SIG-M5 treated with dmso at 0.1 percent for 504 hours (cell line): ENCODE measurements at regions not wholly inside any gene's neighbourhood (a gene's known extent, or its start where the extent isn't known, plus 50 kb on each side); places are given as distances from the start of the nearest gene placed in this dataset.

Source experiments
- DNase-seq: peaks from one replicate; lab custom pipeline; 2025; ENCODE audit not compliant: unreplicated experiment; lab: John Stamatoyannopoulos, UW

DNA sequence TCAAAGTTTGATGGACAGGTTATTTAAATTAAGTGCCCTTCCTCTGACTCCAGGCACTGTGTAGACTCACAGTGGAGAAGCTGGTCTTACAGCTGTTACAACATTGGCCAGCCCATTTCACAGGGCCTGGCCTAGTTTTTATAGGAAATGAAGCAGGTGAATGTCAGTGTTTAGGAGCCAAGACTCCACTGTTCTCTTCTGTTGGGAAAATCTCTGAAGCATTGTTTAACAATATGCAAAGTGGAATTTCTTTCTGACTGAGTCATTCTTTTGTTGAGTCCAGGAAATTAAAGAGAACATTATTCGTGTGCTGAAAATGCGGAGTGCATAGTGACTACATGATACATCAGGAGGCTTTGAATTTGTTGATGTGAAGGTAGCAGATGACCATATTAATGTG is 64.7 kb downstream of the ARRDC4 start:
- DNase-seq: no peak

DNA sequence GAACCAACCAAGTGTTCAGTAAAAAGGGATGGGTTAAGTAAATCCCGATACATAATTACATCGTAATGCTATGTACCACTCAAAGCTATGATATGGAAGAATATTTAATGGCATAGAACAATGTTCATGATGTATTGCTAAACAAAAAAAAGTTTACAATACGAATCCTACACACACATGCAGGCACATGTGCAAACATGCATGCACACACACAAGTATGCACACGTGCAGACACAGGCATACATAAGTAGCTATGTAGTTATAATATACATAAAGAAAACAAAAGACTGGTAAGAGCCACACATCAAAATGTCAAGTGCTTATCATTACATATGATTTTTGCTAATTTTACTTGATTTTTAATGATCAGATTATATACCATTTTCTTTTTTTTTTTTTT is 74.2 kb downstream of the ARRDC4 start:
- DNase-seq: no peak

DNA sequence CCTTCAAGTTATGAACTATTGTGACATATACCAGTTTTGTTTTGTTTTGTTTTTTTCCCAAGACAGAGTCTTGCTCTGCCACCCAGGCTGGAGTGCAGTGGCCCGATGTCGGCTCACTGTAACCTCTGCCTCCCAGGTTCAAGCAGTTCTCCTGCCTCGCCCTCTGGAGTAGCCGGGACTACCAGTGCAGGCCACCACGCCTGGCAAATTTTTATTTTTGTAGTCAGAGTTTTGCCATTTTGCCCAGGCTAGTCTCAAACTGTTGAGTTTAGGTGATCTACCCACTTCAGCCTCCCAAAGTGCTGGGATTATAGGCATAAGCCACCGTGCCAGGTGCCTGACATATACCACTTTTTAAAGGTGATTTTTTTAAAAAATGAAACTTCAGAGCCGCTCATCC is 74.6 kb downstream of the ARRDC4 start:
- DNase-seq: no peak

DNA sequence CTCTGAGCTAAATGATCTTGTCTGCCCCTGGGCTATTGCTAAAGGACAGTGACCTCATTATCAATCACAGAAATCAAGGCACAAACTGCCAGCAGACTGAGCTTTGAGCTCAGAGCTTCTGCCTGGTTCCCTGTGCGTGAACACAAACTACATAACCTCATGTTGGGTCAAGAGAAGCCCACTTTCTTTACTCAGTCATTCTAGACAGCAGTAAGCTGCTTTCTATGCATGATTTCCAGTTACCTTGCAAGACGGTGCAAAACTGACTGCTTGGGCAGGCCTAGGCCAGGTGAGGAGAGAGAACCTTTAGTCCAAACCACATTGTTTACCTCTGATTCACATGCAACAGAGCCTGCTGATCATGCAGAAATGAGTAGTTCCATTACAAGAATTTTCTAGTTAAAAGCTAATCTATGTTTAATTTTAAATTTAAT is 75.1 kb downstream of the ARRDC4 start:
- DNase-seq: no peak

DNA sequence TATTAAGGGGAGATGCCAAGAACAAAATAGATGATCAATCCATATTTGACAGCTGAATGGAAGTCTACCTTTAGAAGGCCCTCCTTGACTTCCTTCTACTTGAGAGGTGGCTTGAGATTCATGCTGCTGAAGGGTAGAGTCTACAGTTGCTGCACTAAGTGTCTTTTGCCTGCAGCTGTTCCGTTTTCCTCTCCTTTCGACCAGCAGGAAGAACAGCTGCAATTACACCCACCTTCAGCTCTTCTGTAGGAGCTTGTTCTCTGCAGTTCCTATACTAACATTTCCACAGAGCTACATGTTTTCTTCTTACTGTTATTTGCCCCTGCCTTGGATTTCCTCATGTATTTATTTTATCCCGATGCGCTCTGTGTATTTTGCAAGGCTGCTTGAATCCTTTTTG is 79.1 kb downstream of the ARRDC4 start:
- DNase-seq: no peak

DNA sequence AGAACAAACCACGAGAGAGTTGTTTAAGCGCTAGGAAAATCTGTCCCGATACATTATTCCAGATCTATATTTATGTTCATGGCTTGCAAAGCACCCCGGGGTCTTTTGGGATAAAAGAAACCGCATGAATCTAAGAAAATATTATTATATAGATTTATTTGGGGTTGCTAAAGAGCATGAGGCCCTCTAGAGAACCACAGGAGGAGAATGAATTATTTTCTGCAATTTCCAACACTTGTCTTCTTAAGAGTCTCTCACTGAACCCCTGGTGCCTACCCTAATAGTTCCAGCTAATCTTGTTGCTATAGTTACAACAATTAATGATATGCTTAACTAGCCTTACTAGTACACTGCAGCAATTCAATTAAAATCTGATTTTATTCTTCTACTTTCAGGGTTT is 79.6 kb downstream of the ARRDC4 start:
- no peak for DNase-seq

DNA sequence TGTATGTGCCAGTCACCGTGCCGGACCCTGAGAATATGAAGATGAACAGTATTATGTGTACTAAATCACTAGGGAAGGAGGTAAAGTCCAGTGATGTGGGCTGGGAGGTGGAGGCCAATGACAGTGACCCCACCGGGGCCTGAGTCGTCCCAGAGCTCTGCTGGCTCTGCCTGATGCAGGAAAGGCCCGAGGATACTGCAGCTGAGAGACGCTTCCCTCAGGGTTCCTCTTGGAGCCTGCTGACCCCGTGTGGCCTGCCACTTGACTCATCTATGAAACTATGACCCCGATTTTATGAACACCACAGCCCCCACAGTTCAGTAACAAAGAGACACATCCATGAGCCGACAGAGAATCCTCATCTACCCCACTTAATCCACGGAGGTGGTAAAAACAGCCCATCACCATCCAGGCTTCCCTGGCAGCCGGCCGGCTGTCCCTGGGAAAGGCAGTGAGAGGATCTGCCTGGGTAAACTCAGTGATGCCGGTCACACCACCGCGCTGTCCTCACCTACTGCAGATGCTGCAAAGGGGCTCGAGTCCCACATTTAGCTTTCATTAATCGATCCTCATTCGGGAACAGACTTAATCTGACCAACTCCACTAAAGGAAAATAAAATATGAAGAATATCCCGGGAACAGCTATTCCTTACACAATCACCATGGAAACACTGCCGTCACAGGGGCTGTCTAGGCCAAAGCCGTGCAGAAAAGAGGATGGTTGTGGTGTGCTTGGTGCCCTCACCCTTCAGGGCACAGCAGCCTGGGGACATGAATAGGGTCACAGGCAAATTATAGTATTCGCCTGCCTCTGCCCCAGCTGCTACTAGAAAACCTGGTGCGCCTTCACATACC is 82.9 kb downstream of the ARRDC4 start:
- no peak for DNase-seq

DNA sequence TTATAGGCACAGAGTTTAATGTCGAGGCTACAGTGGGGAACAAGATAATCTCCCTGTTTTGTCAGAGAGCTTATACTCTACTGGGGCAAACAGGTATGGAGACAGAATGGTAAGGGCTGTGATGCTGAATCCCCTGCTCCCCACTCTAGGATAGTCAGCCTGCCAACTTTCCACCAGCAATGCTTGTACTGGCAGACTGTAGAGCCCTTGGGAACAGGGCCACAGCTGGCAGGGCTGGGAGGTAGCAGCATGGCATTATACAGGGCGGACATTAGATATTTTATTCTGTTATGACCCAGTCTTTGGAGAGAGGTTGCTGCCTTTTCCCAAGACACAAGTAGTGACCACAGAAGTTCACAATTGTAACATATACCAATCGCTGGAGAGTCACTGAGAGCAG is 91.2 kb downstream of the ARRDC4 start:
- no peak for DNase-seq

DNA sequence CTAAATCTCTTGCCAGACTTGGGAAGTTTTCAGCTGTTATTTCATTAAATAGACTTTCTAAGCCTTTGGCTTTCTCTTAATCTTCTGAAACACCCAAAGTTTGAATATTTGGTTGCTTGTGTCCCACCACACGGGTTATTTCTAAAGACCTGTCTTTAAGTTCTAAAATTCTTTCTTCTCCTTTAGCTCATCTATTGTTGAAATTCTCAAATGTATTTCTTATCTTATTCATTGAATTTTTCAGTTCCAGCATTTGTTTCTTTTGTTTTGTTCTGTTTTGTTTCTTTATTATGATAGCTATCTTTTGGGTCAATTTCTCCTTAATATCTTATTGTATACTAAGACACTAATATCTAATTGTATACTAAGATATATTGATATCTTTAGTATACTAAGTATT is 97.0 kb downstream of the ARRDC4 start:
- DNase-seq: no peak

DNA sequence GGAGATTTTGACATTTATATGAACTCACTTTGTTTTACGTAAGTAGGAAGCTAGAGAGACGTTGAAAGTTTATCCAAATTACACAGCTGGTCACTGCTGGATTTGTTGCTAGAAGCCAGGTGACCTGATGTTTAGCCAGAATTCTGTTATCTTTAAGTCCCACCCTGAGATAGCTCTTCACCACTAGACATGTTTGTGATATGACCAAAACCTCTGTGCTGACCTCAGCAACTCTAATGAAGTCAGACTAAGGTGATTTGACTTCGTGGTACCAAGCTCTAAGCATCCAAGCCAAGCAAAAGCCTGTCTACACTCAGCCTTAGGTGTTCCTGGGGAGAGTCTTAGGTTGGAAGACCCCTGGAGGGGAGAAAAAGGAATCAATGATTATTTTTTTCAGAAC is 102.4 kb downstream of the ARRDC4 start:
- DNase-seq: no peak

DNA sequence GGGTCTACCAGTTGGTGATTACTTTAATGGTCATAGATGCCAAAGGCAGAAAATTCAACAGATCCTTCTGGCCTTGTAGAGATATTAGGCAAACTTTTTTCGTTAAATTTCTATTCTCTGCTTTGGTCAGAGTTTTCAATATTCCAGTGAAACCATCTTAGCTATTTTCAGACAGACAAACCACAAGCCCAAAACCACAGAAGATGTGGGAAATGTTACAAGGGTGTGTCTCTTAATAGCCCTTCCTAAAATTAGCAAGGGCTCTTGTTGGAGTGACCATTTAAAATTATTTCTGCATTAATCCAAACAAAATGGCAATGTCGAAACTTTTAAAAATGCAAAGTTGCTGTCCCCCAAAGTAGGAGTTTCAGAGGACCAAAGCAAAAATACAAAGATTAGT is 102.8 kb downstream of the ARRDC4 start:
- no peak for DNase-seq

DNA sequence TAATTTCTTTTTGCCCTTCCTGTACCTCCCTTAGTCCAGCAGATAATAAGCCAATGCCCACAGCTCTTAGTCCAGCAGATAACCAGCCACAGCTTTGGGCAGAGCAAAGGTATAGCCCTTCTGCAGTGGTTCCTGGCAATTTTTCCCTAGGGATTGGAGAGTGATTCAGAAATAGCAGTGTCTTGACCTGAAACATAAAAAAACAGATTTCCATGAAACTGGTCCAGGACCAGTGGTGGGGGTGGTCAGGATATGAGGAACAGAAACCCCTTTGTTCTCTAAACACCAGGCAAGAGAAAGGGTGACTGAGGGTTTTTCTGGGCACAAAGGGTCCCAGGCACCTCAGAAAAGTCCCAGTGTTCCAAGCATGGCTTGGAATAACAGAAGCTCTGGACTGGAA is 103.4 kb downstream of the ARRDC4 start:
- no peak for DNase-seq

DNA sequence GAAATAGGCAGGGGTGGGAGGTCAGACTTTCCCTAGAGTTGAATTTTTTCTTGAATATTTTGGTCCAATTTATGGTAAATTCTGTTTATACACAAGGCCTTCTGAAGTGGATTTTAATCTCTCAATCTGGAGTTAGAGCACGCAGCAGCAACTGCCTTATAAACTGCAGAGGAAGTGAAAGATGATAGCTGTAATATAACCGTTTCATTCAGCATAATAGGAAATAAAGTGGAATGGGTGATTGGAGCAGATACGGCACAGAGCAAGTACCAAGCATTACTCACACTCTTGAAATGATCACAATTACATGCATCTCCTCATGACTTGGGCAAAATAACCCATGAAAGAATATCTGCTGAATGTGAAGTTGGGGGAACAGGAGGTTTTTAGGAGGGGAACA is 106.8 kb downstream of the ARRDC4 start:
- no peak for DNase-seq

DNA sequence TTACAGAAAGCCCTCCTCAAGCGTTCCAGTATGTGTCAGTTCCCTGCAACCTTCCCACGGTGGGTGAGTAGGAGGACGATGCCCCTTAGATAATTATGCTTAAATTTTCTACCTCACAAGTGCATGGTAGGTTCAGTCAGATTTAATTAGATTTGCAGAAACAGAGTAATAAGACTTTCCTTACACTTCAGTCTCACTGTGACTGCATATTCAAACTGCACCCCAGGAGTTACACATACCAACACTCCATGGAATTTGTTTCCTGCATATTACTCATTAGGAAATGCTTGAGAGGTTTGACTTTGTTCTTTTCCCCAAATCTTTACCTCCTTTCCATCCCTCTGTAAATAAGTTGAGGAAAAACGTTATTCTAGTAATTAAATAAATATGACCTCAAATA is 108.8 kb downstream of the ARRDC4 start:
- no peak for DNase-seq

DNA sequence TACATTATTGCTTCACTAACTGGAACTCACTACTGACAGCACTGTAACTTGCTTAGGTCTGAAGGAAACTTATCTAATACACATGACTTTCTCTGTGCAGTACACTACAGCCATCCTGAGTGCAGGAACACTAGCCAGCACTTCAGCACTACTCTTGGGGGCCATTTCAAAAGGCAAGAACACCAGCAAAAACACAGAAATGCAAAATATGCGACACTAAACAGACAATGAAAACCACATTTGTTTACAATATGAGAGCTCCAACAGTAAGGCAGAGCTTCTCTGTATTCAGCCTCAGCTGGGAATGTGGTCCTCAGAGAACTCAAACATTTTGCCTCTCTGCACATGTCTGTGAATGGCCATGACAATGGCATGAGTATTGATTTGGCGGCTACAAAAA is 109.6 kb downstream of the ARRDC4 start:
- DNase-seq: no peak

DNA sequence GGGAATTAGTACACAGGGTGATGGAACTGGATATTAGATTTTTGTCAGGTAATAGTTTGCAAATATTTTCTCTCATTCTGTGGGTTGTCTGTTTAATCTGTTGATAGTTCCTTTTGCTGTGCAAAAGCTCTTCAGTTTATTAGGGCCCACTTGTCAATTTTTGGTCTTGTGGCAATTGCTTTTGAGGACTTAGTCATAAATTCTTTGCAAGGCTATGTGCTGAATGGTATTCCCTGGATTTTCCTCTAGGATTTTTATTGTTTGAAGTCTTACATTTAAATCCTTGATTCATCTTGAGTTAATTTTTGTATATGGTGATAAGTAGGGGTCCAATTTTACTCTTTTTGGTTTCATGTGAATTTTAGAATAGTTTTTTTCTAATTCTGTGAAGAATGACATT is 111.3 kb downstream of the ARRDC4 start:
- no peak for DNase-seq

DNA sequence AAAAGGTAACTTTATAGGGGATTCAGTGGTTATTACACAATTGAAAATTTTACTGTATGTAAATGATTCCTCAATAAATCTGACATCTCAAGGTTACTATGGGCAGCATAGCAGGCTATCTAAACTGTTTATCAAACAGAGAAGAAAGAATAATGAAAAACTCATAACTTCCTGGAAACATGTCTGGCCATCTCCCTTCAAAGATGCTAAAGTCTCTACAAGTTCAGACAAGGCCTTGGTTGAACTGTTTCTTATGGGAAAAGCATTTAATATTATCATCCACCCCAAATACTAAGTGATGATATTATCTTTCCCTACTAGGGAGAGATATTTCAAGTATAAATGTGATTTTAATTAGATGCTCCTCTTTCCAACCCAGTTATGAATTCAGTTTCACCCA is 114.9 kb downstream of the ARRDC4 start:
- DNase-seq: no peak

DNA sequence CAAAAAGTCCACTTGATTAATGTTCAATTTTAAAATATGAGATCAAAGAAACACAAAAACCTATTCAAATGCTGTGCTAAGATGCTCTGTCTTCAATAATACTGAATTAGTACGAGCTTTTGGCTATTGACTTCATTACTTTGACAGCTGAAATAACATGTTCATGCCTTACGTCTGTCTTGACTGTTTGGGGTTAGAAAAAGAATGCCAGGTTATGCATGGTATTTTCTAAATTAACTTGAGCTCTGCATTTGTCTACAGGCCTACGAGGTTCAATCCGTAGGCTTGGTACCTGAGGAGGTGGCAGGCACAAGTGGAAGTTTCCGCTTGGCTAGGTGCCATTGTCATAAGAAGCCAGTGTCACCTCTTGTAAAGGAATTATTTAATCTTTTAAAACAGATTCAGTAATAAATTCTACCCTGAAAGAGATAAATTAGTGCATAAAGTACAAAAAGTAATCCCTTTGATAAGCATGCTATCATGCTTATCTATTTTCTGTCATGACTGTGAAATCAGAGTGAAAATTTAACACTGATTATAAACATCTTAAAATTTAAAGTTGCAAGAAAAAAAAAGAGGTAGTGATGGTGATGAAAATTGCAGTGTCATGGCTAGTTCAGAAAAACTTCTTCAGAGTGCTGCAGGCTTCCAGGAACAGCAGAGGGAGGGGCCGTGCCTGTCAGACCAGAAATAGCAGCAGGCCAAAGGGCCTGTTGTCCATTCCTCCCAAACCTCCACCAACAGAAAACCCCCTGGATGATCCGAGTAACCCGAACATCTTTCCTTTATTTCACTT is 115.7 kb downstream of the ARRDC4 start:
- DNase-seq: peak; percentile 1

DNA sequence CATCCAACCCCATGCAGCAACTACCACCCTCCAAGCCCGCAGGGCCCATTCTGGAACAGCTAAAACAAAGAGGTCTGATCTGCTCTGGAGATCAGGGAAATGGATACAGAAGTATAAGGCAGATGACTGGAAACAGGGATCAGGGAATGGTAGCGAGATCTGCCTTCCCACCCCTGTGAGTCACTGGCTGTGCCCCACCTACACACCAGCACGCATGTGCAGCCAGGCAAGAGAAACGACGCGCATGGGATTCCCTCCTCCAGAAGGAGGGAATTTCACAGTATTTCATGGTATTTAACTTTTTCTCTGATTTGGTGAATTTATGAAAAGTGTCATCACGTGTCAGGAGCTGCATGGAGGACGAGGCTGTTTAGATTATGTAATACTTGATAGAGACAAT is 116.7 kb downstream of the ARRDC4 start:
- DNase-seq: no peak

DNA sequence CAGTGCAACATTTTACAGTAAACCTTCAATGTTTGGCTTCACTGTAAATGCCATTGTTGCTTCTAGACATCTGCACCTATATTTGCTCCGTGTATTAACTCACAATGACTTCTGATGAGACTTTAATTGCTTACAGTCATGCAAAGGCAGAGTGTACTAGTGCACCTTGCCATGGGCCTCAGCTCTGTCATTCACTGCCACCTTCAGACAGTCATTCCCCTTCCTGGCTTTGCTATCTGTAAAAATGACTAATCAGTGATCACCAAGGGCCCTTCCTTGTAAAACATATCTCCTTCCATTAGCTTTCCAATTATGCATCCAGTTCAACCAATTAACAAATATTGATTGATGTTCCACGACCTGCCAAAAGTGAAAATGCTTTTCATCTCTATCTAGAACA is 120.3 kb downstream of the ARRDC4 start:
- DNase-seq: no peak

DNA sequence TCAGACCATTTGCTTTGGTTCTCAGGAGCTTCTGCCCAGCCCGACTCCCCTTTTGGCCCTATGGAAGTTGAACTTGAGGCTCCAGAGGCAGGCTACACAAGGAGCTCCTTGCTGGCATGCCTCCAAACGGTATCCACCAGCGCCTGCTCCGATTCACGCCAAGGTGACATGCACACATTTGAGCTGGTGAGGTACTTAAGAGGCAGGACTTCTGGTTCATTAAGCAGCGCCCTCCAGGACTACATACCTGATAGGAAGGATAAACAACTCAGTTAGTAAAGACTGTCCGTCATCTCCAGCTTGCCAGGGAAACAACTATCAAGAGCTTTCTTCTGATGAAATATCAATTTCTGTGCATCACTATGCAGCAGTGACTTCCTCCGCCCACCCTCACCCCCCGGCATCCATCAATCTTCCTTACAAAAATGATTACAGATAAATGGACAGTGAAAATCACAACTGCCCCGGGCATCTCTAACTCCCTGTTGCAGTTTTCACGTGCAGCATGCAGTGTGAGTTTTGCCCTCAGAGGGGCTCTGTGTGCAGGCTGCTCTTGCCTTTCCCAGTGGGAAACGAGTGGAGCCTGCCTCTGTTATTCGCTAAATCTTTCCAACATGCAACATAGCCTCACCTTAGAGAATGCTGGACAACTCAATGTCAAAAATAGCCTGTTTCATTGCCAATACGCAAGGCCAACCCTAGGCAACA is 122.9 kb downstream of the ARRDC4 start:
- no peak for DNase-seq
